Upper lobe of left lung (tissue), 4 donors: ENCODE measurements at regions not wholly inside any gene's neighbourhood (a gene's known extent, or its start where the extent isn't known, plus 50 kb on each side); places are given as distances from the start of the nearest gene placed in this dataset.

Source experiments
- CTCF ChIP-seq, 6 experiments: fragments of 450-650 bp in 4 of 6; fragments of 200-600 bp in 2 of 6; sonication (generic) in 2 of 6; IDR thresholded peaks; one replicate each; pipeline ENCODE4 v1.5.1; 2016 to 2019; ENCODE audit warnings: antibody characterized with exemption in 6 of 6
- EP300 ChIP-seq, 4 donors: sonication (generic); formaldehyde crosslinking; IDR thresholded peaks; one replicate each; pipeline ENCODE4 v1.5.1; 2017; ENCODE audit warnings: antibody characterized with exemption in 4 of 4, control low read depth in 2 of 4

- TF ChIP-seq CTCF (IDR thresholded peaks at IDR 0.05) = no peak
- no peak for TF ChIP-seq EP300 (IDR thresholded peaks at IDR 0.05)
Measured at GRCh38 chr12:90896164-90896563, 58.8 kb downstream of the CCER1 start.
